Sciatic nerve (tissue), 2 donors: ENCODE measurements at regions not wholly inside any gene's neighbourhood (a gene's known extent, or its start where the extent isn't known, plus 50 kb on each side); places are given as distances from the start of the nearest gene placed in this dataset.
"Not testable (repeated sequence)": the region's sequence is repeated elsewhere in the genome, so short reads cannot be mapped to it uniquely, and the experiment has no call there.

Experiments used
- ATAC-seq: fragments of 200-7000 bp; cut with Tn5 transposase; one replicate; pipeline ENCODE4 v1.9.1; 2020; ENCODE audit warnings: mild to moderate bottlenecking, moderate library complexity
- DNase-seq: peaks from one replicate; pipeline ENCODE4 v3.0.0-alpha.2; 2020; ENCODE audit warnings: low spot score
- intact Hi-C: fragments of 100-400 bp; cut with DNase I; formaldehyde crosslinking; loops from one replicate; pipeline ENCODE4 v1.14.2; 2022
- donor health status: DM: no; HTN: no; CAD: no.
- donor health status: DM: no; HTN: no; CAD: no.

DNA sequence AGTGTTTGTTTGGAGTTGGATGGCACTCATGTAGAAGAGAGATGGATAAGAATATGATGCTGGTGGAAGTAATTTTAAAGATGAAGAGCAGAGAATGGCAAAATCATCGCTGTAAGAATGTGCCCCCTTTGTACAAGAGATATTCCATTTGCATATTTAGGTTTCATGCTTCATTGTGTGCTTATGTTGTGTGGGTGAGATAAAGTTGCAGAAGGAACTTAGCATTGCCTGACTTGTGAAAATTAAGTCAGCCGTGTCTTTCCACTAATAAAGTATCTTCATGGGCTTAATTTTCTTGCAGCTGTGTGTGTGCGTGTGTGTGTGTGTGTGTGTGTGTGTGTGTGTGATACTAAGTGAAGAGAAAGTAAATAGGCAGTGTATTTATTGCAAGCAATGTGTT lies 381.9 kb downstream of the OTUD1 start:
- intact Hi-C loops, result no loop called here
- no peak for ATAC-seq
- DNase-seq, result no peak

- DNase-seq, result no peak
- intact Hi-C loops, result no loop called here
- no peak for ATAC-seq
Observed at GRCh38 chr10:23824822-23825221, 384.1 kb upstream of the KIAA1217 start.

DNA sequence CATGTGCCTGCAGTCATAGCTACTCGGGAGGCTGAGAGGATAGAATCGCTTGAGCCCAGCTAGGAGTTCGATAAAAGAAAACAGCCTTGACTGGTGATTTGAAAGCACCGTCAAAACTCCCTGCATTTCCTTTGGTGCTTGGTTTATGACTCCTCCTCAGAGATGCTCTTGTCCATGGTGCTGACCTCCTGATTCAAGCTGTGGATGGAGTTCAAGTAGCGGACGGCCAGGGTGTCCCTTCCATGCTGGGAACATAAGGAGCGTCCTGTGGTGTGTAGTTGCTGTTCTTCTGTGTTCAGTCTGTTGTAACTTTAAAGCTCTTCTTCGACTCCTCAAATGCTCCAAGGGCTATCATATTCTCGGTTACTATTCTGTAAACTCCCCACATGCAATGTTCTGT lies 382.5 kb upstream of the KIAA1217 start:
- intact Hi-C loops, result no loop called here
- no peak for DNase-seq
- no peak for ATAC-seq

DNA sequence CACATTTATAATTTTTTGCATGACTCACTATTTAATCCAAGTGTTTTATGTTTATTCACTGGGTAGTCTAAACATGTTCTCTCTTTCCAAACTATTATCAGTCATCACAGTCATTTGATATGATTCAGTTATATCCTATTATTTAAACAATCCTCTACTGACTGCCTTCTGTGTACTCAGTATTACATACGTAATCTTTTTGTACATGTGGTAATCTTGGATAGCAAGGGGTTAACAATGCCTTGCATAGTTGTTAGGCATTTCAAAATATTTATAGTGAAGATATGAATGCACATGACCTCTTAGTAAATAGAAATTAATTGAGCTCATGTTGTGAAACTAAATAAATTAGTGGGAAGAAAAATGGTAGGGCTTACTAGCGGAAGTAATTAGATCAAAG lies 379.4 kb upstream of the KIAA1217 start:
- no peak for ATAC-seq
- intact Hi-C loops, result no loop called here

DNA sequence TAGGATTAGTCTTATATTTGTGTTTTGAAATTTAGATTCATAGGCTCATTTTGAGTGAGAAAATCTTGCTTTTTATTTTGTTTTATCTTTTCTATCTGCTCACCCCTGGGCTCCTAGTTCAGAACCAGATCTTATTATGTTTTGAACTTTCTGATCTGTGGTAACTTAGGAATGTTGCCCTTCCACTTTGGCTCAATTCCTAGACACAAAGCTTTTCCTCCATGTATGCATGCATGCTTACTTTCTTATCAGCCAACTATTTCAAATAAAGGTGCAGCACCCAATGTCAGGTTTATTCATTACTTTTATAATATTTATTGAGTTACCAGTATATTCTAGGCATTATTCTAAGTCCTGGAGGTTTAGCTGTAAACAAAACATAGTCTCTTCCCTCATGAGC lies 374.8 kb upstream of the KIAA1217 start:
- intact Hi-C loops, result no loop called here
- ATAC-seq (no peak), DNase-seq (no peak)

More for the DNA sequence above, 379.4 kb upstream of the KIAA1217 start:
- DNase-seq, result no peak

DNA sequence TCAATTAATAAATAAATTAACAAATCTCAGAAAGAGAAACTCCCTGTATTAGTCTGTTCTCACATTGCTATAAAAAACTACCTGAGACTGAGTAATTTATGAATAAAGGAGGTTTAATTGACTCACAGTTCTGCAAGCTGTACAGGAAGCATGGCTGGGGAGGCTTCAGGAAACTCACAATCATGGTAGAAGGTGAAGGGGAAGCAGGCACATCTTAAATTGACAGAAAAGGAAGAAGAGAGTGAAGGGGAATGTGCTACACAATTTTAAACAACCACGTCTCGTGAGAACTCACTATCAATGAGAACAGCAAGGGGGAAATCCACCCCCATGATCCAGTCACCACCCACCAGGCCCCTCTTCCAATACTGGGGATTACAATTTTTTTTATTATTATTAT lies 358.3 kb upstream of the KIAA1217 start:
- DNase-seq, result no peak
- intact Hi-C loops, result no loop called here
- ATAC-seq, result no peak

- intact Hi-C loops, result no loop called here
- DNase-seq (no peak), ATAC-seq (no peak)
Observed at GRCh38 chr10:23859598-23859997, 349.3 kb upstream of the KIAA1217 start.

DNA sequence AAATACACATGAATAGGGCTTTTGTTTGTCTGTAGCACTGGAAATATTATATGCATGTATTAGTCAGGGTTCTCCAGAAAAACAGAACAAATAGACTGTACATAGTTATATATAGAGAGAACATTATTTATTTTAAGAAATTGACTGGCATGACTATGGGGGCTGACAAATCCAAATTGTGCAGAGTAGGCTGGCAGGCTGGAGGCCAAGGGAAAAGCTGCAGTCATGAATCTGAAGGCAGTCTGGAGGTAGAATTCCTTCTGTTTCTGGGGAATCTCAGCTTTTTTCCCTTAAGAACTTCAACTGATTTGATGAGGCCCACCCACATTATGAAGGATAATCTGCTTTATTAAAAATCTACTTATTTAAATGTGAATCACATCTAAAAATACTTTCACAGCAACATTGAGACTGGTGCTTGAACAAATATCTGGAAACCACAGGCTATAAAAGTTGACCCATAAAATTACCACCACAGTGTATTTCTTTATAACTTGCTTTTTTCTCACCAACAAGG lies 344.2 kb upstream of the KIAA1217 start:
- intact Hi-C loops, result no loop called here
- ATAC-seq (no peak), DNase-seq (no peak)

- DNase-seq, ATAC-seq, intact Hi-C loops: not testable (repeated sequence)
Observed at GRCh38 chr10:23866985-23867384, 342.0 kb upstream of the KIAA1217 start.

DNA sequence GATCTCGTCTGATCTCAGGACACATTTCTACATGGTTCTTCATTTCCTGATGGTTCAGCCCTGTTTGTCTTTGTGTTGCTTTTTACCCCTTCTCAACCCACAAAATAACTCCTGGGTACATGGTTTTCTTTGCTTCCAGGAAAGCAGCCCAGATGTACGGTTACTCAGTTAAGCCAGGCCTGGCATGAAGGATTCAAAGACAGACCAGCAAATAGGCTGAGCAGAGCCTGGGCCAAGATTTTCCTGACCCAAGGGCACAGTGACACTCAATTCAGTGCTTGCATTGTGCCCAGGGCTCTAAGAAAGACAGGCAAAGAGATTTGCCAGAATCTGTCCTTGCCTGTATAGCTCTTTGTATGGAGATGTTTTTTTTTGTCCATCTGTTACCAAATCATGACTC lies 340.8 kb upstream of the KIAA1217 start:
- DNase-seq (no peak), ATAC-seq (no peak)
- intact Hi-C loops, result no loop called here

DNA sequence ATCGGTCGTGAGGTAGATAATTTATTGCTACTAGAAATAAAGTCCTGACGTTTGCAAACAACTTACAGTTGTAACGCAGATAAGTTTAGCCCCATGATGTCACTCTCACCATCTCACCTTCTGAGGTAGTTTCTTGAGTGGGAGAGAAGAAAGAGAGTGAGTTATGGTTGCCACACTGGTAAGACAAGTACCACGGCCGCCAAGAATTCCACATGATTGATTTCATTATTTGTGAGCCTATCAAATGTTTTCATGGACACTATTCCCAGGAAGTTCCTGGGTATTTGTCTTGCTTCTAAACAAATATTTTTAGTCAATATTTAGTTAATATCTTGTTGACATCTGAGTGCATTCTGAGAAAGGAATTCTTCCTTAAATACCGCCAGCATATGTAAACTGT lies 339.4 kb upstream of the KIAA1217 start:
- ATAC-seq (no peak), DNase-seq (no peak)
- intact Hi-C loops, result no loop called here

- intact Hi-C loops, result no loop called here
- DNase-seq, result no peak
- ATAC-seq, result no peak
Observed at GRCh38 chr10:23869996-23870395, 338.9 kb upstream of the KIAA1217 start.

GRCh38 chr10:23870651-23871610 lies 338.0 kb upstream of the KIAA1217 start:
- intact Hi-C loops, result no loop called here
- no peak for DNase-seq
- ATAC-seq, result no peak

DNA sequence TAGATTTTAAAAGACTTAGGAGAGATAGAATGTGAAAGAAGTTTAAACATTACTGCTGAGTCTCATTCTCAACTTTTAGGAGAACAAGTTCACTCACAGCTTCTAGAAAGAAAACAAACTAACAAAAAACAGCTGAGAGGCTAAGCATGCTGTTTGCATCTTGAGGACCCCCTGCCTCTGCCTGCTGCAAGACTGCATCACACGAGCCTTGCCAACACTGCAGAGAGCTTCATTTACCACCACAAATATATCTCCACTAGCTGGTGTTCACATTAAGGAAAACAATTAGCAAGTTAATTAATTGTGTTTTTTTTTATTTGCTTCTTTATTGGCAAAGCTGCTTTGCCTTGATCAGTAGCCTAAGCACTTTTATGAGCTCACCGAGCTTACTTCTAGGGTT lies 336.6 kb upstream of the KIAA1217 start:
- ATAC-seq (no peak), DNase-seq (no peak)
- intact Hi-C loops, result no loop called here

- intact Hi-C loops, result no loop called here
- DNase-seq (no peak), ATAC-seq (no peak)
Observed at GRCh38 chr10:23877791-23878320, 331.1 kb upstream of the KIAA1217 start.

DNA sequence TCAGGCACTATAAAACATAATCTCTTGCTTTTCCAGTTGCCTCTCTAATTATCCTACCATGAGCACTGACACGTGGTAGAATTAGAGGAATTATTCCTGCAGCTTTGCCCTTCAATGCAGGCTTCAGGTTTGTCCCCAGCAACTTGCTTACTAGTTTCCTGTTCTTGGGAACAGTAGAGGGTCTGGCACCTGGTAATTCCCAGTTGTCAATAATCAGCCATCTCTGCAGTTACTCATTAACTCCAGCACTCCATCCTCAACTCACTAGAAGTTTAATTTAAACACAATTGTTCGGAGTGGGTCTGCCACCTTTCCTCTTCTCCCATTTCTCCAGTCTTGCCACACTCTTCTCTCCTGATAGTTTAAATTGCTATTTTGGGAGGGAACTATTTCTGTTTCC lies 324.3 kb upstream of the KIAA1217 start:
- DNase-seq, result no peak
- ATAC-seq, result no peak
- intact Hi-C loops, result no loop called here

GRCh38 chr10:23885853-23886252 lies 323.1 kb upstream of the KIAA1217 start:
- intact Hi-C loops, result no loop called here
- no peak for DNase-seq
- ATAC-seq, result no peak

DNA sequence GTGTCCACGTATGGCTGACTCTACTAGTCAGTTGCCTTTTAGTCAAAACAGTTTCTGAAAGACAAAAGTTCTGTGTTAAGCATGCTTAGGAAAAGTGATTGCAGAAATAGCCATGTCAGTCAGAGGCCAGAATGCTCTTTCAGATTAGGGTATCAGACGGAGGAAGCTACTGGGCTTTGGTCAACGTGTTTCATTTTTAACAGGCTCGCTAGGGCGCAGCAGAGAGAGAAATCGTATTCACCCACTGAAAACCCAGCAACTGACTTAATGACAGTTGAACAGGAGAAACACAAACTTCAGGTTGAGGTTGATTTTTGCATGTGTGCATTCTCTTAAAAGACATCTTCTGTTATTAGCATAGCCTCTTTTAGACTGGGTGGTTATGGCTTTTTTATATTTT lies 322.6 kb upstream of the KIAA1217 start:
- no peak for ATAC-seq

DNA sequence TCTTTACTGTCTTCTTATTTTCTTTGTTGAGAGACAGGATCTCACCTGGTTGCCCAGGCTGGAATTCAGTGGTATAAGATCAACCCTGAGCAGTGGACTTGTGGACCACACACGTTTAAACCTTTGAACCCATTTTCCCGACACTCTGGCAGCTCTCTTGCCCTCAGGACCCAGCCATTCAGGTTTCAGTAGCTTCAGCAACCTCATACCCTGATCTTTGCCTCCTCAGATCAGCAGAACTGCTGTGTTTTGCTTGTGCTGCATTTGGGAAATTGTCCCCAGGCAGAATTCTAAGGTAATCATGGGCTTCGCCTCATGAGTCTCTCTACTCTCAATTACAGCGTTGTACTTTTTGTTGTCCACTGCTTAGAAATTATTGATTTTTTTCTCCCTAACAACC lies 317.6 kb upstream of the KIAA1217 start:
- intact Hi-C loops, result no loop called here
- no peak for DNase-seq

More for the DNA sequence above, 322.6 kb upstream of the KIAA1217 start:
- intact Hi-C loops, result no loop called here
- no peak for DNase-seq

GRCh38 chr10:23892296-23892695 lies 316.6 kb upstream of the KIAA1217 start:
- no peak for ATAC-seq
- intact Hi-C loops, result no loop called here
- DNase-seq, result no peak

More for the DNA sequence above, 317.6 kb upstream of the KIAA1217 start:
- no peak for ATAC-seq
